GM19372 (cell line): ENCODE measurements at regions not wholly inside any gene's neighbourhood (a gene's known extent, or its start where the extent isn't known, plus 50 kb on each side); places are given as distances from the start of the nearest gene placed in this dataset.
"Not testable (repeated sequence)": the region's sequence is repeated elsewhere in the genome, so short reads cannot be mapped to it uniquely, and the experiment has no call there.

Experiments used
- ATAC-seq: cut with Tn5 transposase; IDR thresholded peaks from one replicate; pipeline ENCODE4 v1.9.1; 2021; ENCODE audit warnings: mild to moderate bottlenecking, low read depth, moderate library complexity; ENCODE audit not compliant: unreplicated experiment

DNA sequence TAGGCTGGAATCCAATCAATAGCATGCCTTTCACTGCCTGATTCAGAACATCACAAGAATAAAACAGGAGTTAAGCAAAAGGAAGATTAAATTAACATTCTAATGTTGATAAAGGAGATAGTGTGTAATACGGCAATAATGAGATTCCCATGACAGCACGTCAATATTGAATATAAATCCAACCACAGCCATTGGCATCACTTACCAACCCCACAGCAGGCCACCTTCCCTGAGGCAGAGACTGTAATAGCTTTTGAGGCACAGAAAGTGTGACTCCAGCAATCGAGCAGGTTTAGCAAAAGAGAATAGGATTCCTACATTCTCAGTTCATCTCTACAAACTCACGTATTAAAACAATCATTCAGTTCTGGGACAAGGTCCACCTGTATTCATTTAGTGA lies 954.6 kb upstream of the CDH18 start:
- not testable (repeated sequence) for ATAC-seq

- ATAC-seq, result not testable (repeated sequence)
These were observed 952.8 kb upstream of the CDH18 start for GRCh38 chr5:20940786-20941185.

- not testable (repeated sequence) for ATAC-seq
These were observed 902.9 kb upstream of the CDH18 start for GRCh38 chr5:20890936-20891335.

GRCh38 chr5:20875726-20876125 lies 887.7 kb upstream of the CDH18 start:
- not testable (repeated sequence) for ATAC-seq

- not testable (repeated sequence) for ATAC-seq
These were observed 877.9 kb upstream of the CDH18 start for GRCh38 chr5:20865892-20866291.

- ATAC-seq, result no peak
These were observed 845.2 kb upstream of the CDH18 start for GRCh38 chr5:20833081-20833627.

DNA sequence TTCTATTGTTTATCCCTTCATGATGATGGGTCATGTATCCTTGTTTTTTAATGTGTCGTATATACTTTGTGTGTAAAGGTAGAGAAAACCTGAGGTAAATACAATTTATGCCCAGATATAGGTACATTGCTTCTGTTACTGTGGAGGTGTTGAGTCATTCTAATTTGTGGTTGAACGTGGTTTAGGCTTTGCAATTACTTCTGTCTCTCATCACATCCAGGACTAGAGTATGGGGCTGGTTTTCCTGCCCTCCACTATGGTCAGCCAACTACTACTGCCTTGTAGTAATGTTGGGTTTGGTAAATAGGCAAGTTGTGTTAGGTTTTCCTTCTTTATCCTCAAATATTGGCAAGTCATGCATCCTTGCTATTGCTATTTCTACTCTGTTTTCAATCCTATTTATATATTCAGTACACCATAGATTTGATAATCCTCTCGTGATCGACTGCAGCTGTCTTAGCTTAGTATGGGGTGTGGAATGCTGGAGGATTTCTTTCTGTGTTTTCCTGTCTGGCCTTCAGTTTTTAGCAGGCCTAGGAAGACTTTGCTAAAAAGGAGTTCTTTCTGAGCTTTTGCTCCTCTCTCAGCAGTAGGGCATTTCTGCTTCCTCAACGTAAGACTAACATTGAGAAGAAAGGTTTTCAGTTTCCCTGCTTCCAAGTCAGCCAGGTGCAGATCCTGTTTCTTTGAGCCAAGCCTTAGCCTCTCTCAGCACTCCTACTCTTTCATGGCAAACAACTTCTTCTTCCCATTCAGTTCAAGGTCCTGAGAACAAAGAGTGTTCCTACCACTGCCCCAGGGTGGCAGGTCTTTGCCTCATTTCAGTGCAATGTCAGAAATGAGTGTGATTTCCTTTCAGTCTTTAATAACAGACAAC lies 844.4 kb upstream of the CDH18 start:
- ATAC-seq, result no peak

- not testable (repeated sequence) for ATAC-seq
These were observed 838.0 kb upstream of the CDH18 start for GRCh38 chr5:20825951-20826350.

- not testable (repeated sequence) for ATAC-seq
These were observed 809.2 kb upstream of the CDH18 start for GRCh38 chr5:20797216-20797615.

- not testable (repeated sequence) for ATAC-seq
These were observed 796.8 kb upstream of the CDH18 start for GRCh38 chr5:20784755-20785154.

- not testable (repeated sequence) for ATAC-seq
These were observed 795.5 kb upstream of the CDH18 start for GRCh38 chr5:20783484-20783883.

DNA sequence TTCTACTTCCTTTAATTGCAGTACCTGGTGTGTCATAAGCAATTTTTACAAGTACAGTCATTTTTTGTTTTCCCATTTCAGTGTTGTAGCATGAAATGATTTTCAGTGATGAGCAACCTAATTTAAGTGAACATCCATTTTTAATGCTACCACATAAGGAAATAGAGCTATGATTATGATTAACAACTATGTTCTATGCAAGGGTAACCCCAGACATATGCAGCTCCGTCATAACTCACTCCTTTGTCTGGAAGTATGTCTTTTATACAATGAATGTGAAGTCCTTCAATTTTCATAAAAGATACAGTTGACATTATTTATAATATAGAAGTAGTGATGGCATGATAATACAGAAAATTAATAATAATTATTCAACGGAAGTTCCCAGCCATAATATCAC lies 783.3 kb upstream of the CDH18 start:
- ATAC-seq, result not testable (repeated sequence)

GRCh38 chr5:20765074-20765473 lies 777.1 kb upstream of the CDH18 start:
- not testable (repeated sequence) for ATAC-seq

GRCh38 chr5:20759459-20759858 lies 771.5 kb upstream of the CDH18 start:
- ATAC-seq, result not testable (repeated sequence)

GRCh38 chr5:20752179-20752578 lies 764.2 kb upstream of the CDH18 start:
- ATAC-seq, result not testable (repeated sequence)

DNA sequence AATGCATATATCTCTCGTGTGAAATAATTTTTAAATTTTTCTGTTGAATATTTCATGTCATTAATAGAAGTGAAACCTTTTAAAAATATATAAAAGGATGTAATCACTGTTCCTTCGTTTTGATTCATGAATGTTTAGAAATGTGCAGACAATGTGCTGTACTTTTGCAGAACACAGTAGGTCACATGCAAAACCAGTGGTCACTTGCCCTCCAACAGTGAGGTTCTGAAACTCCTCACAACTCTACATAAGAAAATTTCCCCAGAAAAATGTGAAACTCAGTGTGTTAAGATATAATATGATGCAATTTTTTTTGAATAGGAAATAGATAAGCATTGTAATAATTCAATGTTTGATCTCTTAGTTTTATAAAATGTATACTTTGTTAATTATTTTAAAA lies 747.7 kb upstream of the CDH18 start:
- ATAC-seq, result not testable (repeated sequence)

DNA sequence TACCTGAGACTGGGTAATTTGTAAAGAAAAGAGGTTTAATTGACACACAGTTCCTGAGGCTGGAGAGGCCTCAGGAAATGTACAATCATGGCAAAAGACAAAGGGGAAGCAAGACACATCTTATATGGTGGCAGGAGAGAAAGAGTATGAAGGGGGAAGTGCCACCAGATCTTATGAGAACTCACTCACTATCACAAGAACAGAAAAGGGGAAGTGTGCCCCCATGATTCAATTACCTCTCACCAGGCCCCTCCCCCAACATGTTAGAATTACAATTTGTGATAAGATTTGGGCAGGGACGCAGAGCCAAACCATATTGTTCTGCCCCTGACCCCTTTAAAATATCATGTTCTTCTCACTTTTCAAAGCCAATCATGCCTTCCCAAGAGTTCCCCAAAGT lies 744.2 kb upstream of the CDH18 start:
- ATAC-seq, result not testable (repeated sequence)

GRCh38 chr5:20721286-20721685 lies 733.3 kb upstream of the CDH18 start:
- ATAC-seq, result not testable (repeated sequence)

- ATAC-seq, result not testable (repeated sequence)
These were observed 723.6 kb upstream of the CDH18 start for GRCh38 chr5:20711520-20712155.

DNA sequence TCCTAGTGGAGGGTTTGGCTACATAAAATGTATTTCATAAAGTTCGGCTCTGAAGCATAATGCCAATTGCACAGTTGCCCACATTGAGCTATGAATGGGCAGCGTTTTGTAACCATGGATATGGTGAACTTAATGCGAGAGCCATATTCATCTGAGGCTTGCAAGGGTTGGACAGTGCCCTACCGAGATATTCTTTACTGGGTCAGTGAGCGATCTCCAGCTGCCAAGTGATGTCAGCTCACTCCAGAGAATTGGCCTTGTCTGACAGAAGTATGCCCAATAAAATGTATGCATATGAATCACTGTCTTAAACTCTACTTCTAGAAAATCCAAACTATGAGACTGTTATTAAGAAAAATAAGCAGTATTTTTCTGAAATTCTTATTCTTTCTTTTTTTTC lies 719.6 kb upstream of the CDH18 start:
- ATAC-seq, result not testable (repeated sequence)

DNA sequence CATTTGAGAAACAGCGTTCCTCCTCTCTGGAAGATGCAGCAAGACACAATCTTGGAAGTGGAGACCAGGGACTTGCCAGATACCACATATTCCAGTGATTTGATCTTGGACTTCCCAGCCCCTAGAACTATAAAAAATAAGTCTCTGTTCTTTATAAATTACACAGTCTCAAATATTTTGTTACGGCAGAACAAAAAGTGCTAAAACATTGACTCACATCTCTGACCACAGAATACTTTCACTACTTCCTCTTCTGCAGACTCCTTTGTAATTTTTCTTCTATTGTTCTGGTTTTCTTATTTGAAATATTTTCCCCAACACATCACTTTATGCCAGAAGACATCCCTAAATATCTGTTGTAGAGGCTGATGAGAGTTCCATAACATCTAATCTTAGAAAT lies 706.1 kb upstream of the CDH18 start:
- ATAC-seq, result no peak
